ENCODE measurements at regions not wholly inside any gene's neighbourhood (a gene's known extent, or its start where the extent isn't known, plus 50 kb on each side); places are given as distances from the start of the nearest gene placed in this dataset.

- no peaks in the 10 kb centered on the region for H3K27me3 Mint-ChIP-seq
- no peaks in the 10 kb centered on the region for H3K4me1 Mint-ChIP-seq
- no peak overlapping the region for H3K4me3 Mint-ChIP-seq
- ATAC-seq (replicated peaks): peak; percentile 40
- no peaks in the 10 kb centered on the region for H3K9me3 Mint-ChIP-seq
- no peak overlapping the region for H3K27ac Mint-ChIP-seq
- H3K36me3 Mint-ChIP-seq (ENCODE audit: low read depth): no peaks in the 10 kb centered on the region
Observed at GRCh38 chr10:78937800-78938694, 130.7 kb upstream of the ZMIZ1 start.

DNA sequence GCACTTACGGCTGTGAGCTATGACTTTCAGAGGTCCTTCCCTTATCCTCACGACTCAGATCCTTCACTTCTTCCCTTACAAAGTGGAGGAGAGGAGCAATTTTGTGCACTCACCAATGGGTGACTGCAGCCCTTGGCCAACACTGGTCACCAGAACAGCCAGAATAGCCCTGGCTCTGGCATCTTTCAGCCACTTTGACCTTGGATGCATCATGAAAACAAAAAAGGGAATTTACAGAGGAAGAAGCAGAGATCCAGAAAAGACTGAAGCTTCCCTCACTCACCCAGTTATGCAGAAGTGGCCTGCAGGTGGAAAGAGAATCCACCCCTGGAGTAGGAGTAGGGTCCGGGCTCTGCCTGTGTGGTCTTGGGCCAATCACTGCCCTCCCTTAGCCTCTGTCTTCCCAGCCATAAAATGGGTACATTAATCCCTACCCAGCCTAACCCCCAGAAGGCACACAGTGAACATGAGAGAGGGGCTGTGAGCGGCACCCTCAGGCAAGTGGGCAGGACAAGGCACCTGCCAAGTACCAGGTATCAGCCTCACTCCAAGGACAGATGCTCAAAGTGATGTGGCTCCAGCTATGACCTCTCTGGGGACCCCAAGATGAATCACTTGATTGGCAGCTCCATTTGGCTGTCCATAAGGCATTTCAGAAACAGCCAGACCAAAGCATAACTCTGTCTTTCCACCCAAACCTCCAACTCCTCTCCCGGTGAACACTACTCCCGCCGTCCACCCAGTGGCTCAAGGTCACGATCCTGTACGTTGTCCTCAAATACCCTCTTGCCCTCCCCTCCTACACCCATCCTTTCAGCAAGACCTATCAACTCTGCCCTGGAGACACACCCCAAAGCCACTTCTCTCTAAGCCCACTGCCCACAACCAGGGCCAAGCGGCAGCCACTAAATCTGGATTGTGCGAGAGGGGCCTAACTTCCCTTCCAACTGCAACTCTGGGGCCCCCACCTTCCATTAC is 129.8 kb upstream of the ZMIZ1 start:
- H3K4me1 Mint-ChIP-seq: no peaks in the 10 kb centered on the region
- ATAC-seq (replicated peaks): no peak
- H3K36me3 Mint-ChIP-seq (ENCODE audit: low read depth): no peaks in the 10 kb centered on the region
- H3K9me3 Mint-ChIP-seq: no peaks in the 10 kb centered on the region
- H3K4me3 Mint-ChIP-seq: no peak overlapping the region
- H3K27me3 Mint-ChIP-seq: no peaks in the 10 kb centered on the region
- H3K27ac Mint-ChIP-seq: no peak overlapping the region

DNA sequence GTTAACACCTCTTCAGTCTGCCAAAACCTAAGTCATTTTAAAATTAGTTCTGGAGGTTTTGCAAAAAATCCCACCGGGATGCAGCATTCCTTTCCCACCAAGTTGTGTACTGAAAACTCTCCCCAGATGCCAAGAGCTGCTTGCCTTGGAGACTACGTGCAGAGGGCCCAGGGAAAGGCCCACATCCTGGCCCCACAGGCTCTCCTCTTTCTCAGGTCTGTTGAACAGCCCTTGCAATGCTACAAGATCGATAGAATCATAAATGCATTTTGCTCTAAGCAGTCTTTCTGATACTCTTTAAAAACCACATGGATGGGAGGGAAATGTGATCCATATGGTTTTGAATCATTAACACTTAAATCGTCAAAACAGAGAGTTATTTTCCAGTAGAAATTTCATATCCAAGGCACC is 126.7 kb upstream of the ZMIZ1 start:
- ATAC-seq (replicated peaks): no peak
- no peaks in the 10 kb centered on the region for H3K27me3 Mint-ChIP-seq
- no peak overlapping the region for H3K27ac Mint-ChIP-seq
- H3K9me3 Mint-ChIP-seq: no peaks in the 10 kb centered on the region
- no peak overlapping the region for H3K4me3 Mint-ChIP-seq
- no peaks in the 10 kb centered on the region for H3K36me3 Mint-ChIP-seq (ENCODE audit: low read depth)
- no peaks in the 10 kb centered on the region for H3K4me1 Mint-ChIP-seq

GRCh38 chr10:78944723-78945312 is 123.9 kb upstream of the ZMIZ1 start:
- Mint-ChIP-seq H3K36me3 (ENCODE audit: low read depth) (no peaks in the 10 kb centered on the region), H3K27me3 (no peaks in the 10 kb centered on the region), H3K4me3 (no peak overlapping the region), H3K27ac (no peak overlapping the region), H3K4me1 (no peaks in the 10 kb centered on the region), H3K9me3 (no peaks in the 10 kb centered on the region)
- ATAC-seq (replicated peaks): no peak

- H3K36me3 Mint-ChIP-seq (ENCODE audit: low read depth): no peaks in the 10 kb centered on the region
- H3K9me3 Mint-ChIP-seq: no peaks in the 10 kb centered on the region
- H3K27ac Mint-ChIP-seq: no peak overlapping the region
- no peak overlapping the region for H3K4me3 Mint-ChIP-seq
- H3K4me1 Mint-ChIP-seq: no peaks in the 10 kb centered on the region
- ATAC-seq (replicated peaks): no peak
- no peaks in the 10 kb centered on the region for H3K27me3 Mint-ChIP-seq
Observed at GRCh38 chr10:78945838-78946237, 122.9 kb upstream of the ZMIZ1 start.

DNA sequence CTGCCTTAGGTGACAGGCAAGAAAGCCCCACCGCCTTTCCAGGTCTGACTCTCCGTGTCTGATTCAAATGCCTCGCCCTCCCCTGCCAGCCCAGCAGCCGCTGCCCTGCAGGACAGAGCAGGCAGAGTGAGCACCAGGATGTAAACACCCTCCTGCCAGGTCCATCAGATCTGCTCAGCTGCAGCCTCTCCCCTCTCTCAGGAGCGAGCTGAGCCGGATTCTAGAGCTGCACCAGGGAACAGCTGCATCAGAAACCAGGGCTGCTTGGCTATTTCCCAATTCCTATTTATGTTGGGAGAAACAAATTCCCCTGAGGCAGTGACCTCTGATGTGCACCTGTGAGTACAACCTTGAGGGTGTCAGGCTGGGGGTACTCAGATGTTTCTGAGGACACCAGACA is 121.5 kb upstream of the ZMIZ1 start:
- no peaks in the 10 kb centered on the region for H3K36me3 Mint-ChIP-seq (ENCODE audit: low read depth)
- H3K27ac Mint-ChIP-seq: no peak overlapping the region
- no peaks in the 10 kb centered on the region for H3K9me3 Mint-ChIP-seq
- no peaks in the 10 kb centered on the region for H3K4me1 Mint-ChIP-seq
- no peaks in the 10 kb centered on the region for H3K27me3 Mint-ChIP-seq
- no peak for ATAC-seq (replicated peaks)
- no peak overlapping the region for H3K4me3 Mint-ChIP-seq

GRCh38 chr10:78947733-78948132 is 121.0 kb upstream of the ZMIZ1 start:
- H3K36me3 Mint-ChIP-seq (ENCODE audit: low read depth): no peaks in the 10 kb centered on the region
- H3K9me3 Mint-ChIP-seq: no peaks in the 10 kb centered on the region
- no peak overlapping the region for H3K27ac Mint-ChIP-seq
- H3K4me3 Mint-ChIP-seq: no peak overlapping the region
- no peaks in the 10 kb centered on the region for H3K4me1 Mint-ChIP-seq
- no peak for ATAC-seq (replicated peaks)
- H3K27me3 Mint-ChIP-seq: no peaks in the 10 kb centered on the region

DNA sequence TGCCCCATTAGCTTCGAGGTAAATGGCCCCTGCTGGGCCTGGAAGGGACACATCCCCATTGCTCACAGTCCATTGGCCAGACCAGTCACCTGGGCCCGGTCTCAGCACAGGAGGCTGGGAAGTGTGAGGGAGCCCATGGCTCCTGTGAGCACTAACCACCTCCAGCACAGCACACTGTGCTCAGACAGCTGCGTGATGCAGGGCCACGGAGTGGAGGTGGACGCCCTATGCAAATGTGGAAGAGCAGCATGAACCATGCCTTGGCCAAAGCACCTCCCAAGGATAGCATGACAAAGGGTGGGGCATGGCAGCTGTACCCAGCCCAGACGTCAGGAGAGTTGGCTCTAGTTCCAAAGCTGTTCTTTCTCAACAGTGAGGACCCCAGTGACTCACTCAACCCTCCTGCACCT is 120.1 kb upstream of the ZMIZ1 start:
- no peaks in the 10 kb centered on the region for H3K27me3 Mint-ChIP-seq
- no peak for ATAC-seq (replicated peaks)
- H3K4me1 Mint-ChIP-seq: no peaks in the 10 kb centered on the region
- H3K27ac Mint-ChIP-seq: no peak overlapping the region
- H3K36me3 Mint-ChIP-seq (ENCODE audit: low read depth): no peaks in the 10 kb centered on the region
- no peak overlapping the region for H3K4me3 Mint-ChIP-seq
- no peaks in the 10 kb centered on the region for H3K9me3 Mint-ChIP-seq

- H3K4me1 Mint-ChIP-seq: no peaks in the 10 kb centered on the region
- no peaks in the 10 kb centered on the region for H3K36me3 Mint-ChIP-seq (ENCODE audit: low read depth)
- no peak for ATAC-seq (replicated peaks)
- H3K27ac Mint-ChIP-seq: no peak overlapping the region
- no peaks in the 10 kb centered on the region for H3K9me3 Mint-ChIP-seq
- no peak overlapping the region for H3K4me3 Mint-ChIP-seq
- no peaks in the 10 kb centered on the region for H3K27me3 Mint-ChIP-seq
Observed at GRCh38 chr10:78950656-78951587, 117.8 kb upstream of the ZMIZ1 start.

DNA sequence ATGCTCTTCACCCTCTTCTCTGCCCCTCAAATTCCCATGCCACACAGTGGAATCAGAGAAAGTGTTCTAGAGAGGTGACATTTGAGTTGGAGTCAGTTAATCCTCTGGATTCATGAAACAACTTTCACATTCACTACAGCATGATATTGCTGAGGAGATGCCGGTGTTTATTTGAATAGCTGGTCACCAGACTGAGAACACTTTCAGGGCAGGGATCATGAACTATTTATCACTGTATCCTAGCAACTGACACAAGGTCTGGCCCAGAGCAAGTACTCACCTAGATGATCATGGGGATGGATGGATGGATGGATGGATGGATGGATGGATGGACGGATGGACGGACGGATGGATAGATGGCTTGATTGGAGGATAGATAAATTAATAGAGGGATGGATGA is 116.7 kb upstream of the ZMIZ1 start:
- no peaks in the 10 kb centered on the region for H3K9me3 Mint-ChIP-seq
- ATAC-seq (replicated peaks): no peak
- H3K27me3 Mint-ChIP-seq: no peaks in the 10 kb centered on the region

DNA sequence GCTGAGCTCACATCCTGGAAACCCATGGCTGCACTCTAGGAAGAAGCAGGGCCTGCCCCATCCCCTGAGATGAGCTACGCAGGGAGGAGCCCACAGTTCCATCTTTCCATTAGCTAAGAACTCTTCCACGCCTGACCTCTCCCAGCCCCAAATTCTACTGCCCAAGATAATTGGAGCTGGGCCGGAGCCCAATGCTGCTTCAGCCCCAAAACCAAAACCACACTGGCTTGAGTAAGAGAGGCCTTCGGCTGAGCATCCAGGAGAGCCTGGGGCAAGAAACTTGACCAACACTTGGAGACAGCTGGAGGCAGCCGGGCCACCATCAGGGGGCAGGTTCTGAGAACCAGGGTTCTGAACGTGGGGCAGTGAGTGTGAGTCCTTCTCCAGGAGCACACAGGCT is 116.1 kb upstream of the ZMIZ1 start:
- Mint-ChIP-seq H3K4me3 (no peak overlapping the region), H3K4me1 (no peaks in the 10 kb centered on the region), H3K36me3 (ENCODE audit: low read depth) (no peaks in the 10 kb centered on the region), H3K27ac (no peak overlapping the region), H3K27me3 (no peaks in the 10 kb centered on the region), H3K9me3 (no peaks in the 10 kb centered on the region)
- no peak for ATAC-seq (replicated peaks)

More for the DNA sequence above, 116.7 kb upstream of the ZMIZ1 start:
- Mint-ChIP-seq H3K4me1 (no peaks in the 10 kb centered on the region), H3K27ac (no peak overlapping the region), H3K36me3 (ENCODE audit: low read depth) (no peaks in the 10 kb centered on the region), H3K4me3 (no peak overlapping the region)

GRCh38 chr10:78953113-78953798 is 115.5 kb upstream of the ZMIZ1 start:
- peak; percentile 35 for ATAC-seq (replicated peaks)
- Mint-ChIP-seq H3K9me3 (no peaks in the 10 kb centered on the region), H3K4me1 (no peaks in the 10 kb centered on the region), H3K27ac (no peak overlapping the region), H3K36me3 (ENCODE audit: low read depth) (no peaks in the 10 kb centered on the region), H3K4me3 (no peak overlapping the region), H3K27me3 (no peaks in the 10 kb centered on the region)

DNA sequence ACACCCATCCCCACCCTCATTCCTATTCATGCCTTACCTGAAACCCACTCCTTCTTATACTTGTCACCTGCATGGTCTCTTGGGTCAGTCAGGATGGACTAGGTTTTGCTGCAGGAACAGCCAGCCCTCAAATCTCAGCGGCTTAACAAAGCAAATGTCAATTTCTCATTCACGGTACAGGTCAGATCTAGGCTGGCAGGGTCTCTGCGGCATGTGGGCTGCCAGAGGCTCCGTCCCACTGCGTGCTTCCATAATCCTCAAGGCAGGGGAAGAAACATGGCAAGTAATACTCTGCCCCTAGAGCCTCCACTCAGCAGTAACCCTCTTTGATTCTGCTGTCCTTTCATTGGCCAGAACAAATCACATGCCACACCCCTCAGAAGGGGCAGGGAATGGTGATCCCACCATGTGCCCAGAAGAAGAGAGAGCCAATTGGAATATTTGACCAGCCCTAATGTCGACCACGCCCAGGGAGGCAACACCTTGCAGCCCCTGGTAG is 114.9 kb upstream of the ZMIZ1 start:
- Mint-ChIP-seq H3K4me1 (no peaks in the 10 kb centered on the region), H3K9me3 (no peaks in the 10 kb centered on the region), H3K36me3 (ENCODE audit: low read depth) (no peaks in the 10 kb centered on the region), H3K27ac (no peak overlapping the region), H3K4me3 (no peak overlapping the region), H3K27me3 (no peaks in the 10 kb centered on the region)
- no peak for ATAC-seq (replicated peaks)

Data from activated T-helper 17 cell treated with anti-CD3 and anti-CD28 coated beads, Interleukin-2, amount 50 U/mL, for 72 hours (primary cell).